Hematopoietic multipotent progenitor cell treated with erythropoietin and hydrocortisone succinate and interleukin-3 and kit ligand, for 8 days (in vitro differentiated cells): ENCODE measurements at regions not wholly inside any gene's neighbourhood (a gene's known extent, or its start where the extent isn't known, plus 50 kb on each side); places are given as distances from the start of the nearest gene placed in this dataset.

ENCODE experiments used
- DNase-seq: peaks from one replicate; pipeline ENCODE4 v3.0.0-alpha.2; 2015

DNA sequence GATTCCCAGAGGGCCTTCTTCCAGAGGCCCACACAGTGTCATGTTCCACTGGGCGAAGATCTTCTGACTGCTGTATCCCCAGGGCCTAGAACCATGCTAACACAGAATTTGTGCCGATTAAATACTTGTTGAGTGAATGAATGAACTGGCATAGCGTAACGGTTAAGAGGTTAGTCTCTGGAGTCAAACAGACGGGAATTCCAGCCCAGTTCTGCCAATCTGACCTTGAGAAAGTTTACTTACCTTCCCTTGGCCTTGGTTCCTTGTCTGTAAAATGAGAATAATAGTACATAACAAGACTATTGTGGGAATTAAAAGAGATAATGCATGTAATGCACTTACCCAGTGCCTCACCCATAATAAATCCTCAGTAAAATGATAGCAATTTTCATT is 58.3 kb upstream of the PLAC1 start:
- DNase-seq: no peak

DNA sequence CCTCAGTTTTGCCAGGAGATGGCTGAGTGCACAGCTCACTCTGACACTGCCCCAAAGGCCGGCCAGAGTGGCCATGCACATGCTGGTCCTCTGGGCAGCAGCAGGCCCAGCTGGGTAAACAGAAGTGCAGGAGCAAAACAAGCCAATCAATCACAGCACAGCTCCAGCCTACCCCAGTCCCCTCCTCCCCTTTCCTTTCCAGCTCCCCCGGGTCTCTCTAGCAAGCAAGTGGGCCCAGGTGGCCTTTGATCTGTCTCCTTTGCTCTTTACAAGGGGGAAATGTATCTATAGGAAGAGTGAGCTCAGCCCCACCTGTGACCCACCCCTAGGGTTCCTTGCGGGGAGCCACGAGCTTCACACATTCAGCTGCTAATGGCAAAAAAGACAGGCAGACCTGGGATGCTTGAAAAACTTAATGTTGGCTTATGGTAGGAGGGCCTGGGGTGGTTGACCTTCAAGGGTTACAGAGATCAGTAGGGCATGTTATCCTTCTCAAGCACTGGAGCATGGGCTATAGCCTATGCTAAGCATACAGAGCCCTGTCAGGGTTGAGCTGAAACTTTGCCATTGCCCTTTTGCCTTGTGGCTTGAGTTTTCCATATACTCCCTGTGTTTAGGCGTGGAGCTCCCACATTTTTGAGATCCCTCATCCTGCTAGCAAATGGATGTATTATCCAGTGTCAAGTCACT is 57.8 kb upstream of the PLAC1 start:
- DNase-seq: no peak

DNA sequence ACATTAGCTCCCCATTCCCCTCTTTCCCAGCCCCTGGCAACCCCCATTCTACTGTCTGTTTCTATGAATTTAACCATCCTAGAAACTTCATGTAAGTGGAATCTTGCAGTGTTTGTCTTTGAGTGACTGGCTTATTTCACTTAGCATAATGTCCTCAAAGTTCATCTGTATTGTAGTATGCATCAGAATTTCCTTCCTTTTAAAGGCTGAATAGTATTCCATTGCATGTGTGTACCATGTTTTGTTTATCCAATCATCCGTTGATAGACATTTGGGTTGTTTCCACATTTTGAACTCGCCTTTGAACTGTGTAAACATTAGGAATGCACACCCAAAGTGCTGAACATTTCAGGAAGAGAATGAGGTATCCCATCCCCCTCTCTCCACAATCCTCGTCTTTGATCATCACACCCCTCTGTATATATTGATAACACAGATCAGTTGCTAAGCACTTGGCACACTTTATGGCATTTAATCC is 56.4 kb upstream of the PLAC1 start:
- DNase-seq: no peak

DNA sequence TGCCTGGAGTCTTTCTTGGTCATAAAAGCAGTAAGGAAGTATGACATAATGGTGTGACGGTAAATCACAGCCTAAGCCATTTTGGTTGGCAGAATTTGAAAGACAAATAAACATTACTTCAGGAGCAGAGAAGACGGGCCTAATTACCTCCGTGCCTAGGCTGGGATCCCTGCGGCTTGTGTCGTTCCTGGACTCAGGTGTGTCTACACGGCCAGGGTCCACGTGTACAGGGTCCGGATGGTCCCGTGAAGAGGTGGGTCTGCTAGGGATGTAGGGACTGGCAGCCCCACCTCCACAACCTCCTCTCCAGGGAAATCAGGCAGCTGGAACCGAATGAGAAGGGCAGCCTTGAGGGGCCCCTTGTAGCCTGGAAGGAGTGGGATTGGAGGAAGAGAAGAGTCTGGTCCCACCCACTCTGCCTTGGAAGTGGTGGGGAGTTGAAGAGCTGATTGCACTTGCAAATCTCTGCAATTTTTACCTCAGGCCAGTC is 55.4 kb upstream of the PLAC1 start:
- DNase-seq: no peak

DNA sequence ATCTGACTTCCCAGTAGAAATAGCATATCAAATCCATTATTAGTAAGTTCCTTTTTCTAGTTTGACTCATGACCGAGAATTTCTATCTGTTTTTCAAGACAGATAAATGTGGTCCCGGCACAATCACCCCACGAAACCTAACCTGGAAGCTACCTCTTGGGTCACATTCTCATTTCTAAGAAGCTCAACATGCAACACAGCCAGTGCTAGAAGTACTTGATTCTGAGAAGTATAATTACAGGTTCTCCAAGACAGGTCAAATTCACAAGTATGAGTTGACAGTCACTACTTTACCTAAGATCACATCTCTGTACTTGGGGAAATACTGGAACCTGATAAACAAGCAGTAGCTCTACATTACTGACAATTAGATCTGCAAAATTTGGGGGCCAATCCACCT is 54.0 kb upstream of the PLAC1 start:
- no peak for DNase-seq

DNA sequence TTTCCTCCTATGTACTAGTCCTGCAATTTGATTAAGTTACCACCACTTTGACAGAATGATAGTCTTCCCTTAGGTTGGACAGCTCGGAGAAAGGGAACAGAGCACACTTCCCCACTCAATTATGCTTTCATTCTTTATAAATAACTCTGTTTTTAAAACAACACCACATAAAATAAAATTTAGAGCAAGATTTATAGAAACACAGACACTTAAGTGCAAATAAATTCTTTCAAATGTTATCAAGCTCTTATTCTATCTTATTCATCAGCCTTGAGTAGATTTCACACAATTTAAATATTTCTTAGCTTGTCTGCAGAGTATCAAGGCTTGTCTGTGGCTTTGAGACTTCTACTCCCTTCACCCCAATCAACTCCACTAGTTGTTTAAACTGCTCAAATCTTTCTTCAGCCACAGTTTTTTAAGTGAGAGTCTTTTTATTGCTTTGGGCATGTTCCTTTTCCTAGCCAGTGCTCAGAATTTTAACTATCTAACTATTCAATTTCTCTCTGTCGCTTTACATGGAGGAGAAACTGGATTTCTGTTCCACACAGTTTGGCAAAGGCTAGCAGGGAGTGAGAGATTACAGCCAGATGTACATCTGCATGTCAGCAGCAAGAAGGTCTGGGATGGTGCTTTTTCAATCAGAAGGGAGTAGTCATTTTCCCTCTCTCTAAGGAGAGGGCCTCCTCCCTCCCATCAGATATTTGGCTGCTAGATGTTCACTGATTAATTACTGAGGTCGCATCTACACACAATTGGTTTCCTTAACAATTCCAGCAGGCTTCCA is 53.1 kb upstream of the PLAC1 start:
- DNase-seq: no peak
